ENCODE measurements at regions not wholly inside any gene's neighbourhood (a gene's known extent, or its start where the extent isn't known, plus 50 kb on each side); places are given as distances from the start of the nearest gene placed in this dataset.
"Not testable (repeated sequence)": the region's sequence is repeated elsewhere in the genome, so short reads cannot be mapped to it uniquely, and the experiment has no call there.

GRCh38 chr6:119407156-119407555 lies 57.6 kb upstream of the MAN1A1 start:
- TF ChIP-seq CTCF (IDR thresholded peaks at IDR 0.05; ENCODE audit: extremely low read depth, insufficient read depth, missing control alignments), result no peak
- no peak for DNase-seq (ENCODE audit: low spot score)

GRCh38 chr6:119405114-119405513 lies 55.6 kb upstream of the MAN1A1 start:
- DNase-seq (ENCODE audit: low spot score); in situ Hi-C loops (cut with MboI; ENCODE audit: low pct_unique_long_range_greater_than_20kb, low sequenced_read_pairs, unreplicated experiment): not testable (repeated sequence)

More at GRCh38 chr6:119407156-119407555, 57.6 kb upstream of the MAN1A1 start:
- in situ Hi-C loops (cut with MboI; ENCODE audit: low pct_unique_long_range_greater_than_20kb, low sequenced_read_pairs, unreplicated experiment), result no loop called here

Measured in GM13977 (cell line).